Colonic mucosa (tissue), 4 donors: ENCODE measurements at regions not wholly inside any gene's neighbourhood (a gene's known extent, or its start where the extent isn't known, plus 50 kb on each side); places are given as distances from the start of the nearest gene placed in this dataset.

Source experiments
- DNase-seq: peaks from one replicate; pipeline ENCODE4 v3.0.0-alpha.2; 2020
- H3K27ac ChIP-seq: fragments of 200-600 bp; one replicate; pipeline ENCODE4 v1.8.0; 2021
- H3K27me3 ChIP-seq: fragments of 200-600 bp; one replicate; pipeline ENCODE4 v1.8.0; 2021
- H3K36me3 ChIP-seq: fragments of 200-600 bp; one replicate; pipeline ENCODE4 v1.8.0; 2021
- H3K4me1 ChIP-seq: fragments of 200-600 bp; one replicate; pipeline ENCODE4 v1.8.0; 2021; ENCODE audit warnings: mild to moderate bottlenecking
- H3K4me3 ChIP-seq: fragments of 200-600 bp; one replicate; pipeline ENCODE4 v1.8.0; 2021
- H3K9ac ChIP-seq, 2 donors: one replicate each; pipeline ENCODE4 v1.7.0; 2013; ENCODE audit warnings: control low read depth in 2 of 2, low read depth in 2 of 2, low read length in 2 of 2
- H3K9me3 ChIP-seq: fragments of 200-600 bp; one replicate; pipeline ENCODE4 v1.8.0; 2021
- intact Hi-C: fragments of 100-400 bp; cut with DNase I; formaldehyde crosslinking; loops from one replicate; pipeline ENCODE4 v1.14.1; 2022
- TF ChIP-seq, protein P1 (sequence below): fragments of 200-600 bp; IDR thresholded peaks from one replicate; pipeline ENCODE4 v1.8.0; 2022; ENCODE audit warnings: antibody characterized with exemption, mild to moderate bottlenecking
- donor health status: healthy.
- donor health status: DM: no; HTN: no; CAD: no.
- donor health status: DM: no; HTN: no; CAD: no.

- Histone ChIP-seq H3K36me3 (no peaks in the 10 kb centered on the region), H3K27ac (no peak overlapping the region), H3K4me1 (no peaks in the 10 kb centered on the region), H3K9me3 (no peaks in the 10 kb centered on the region), H3K4me3 (no peak overlapping the region), H3K9ac (no peak overlapping the region), H3K27me3 (no peaks in the 10 kb centered on the region)
- no peak for DNase-seq
- TF ChIP-seq, protein P1, sequence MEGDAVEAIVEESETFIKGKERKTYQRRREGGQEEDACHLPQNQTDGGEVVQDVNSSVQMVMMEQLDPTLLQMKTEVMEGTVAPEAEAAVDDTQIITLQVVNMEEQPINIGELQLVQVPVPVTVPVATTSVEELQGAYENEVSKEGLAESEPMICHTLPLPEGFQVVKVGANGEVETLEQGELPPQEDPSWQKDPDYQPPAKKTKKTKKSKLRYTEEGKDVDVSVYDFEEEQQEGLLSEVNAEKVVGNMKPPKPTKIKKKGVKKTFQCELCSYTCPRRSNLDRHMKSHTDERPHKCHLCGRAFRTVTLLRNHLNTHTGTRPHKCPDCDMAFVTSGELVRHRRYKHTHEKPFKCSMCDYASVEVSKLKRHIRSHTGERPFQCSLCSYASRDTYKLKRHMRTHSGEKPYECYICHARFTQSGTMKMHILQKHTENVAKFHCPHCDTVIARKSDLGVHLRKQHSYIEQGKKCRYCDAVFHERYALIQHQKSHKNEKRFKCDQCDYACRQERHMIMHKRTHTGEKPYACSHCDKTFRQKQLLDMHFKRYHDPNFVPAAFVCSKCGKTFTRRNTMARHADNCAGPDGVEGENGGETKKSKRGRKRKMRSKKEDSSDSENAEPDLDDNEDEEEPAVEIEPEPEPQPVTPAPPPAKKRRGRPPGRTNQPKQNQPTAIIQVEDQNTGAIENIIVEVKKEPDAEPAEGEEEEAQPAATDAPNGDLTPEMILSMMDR, result no peak
- intact Hi-C loops, result no loop called here
Observed at GRCh38 chr16:54588026-54588425, 301.4 kb upstream of the IRX3 start.

DNA sequence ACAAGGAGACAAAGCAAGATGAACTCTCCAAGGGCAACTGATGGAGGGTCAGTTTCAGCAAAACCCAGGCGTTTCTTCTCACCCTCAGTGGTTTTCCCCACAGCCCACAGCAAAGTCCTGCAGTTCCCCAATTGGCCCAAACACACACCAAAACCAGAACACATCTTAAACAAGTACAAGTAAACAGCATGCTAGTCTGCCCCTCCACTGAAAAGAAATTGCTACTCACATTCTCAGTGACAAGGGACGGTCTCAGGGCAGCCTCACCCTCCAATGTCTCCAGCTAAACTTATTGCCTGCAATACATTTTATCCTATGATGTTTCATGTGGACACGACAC, 300.6 kb upstream of the IRX3 start:
- Histone ChIP-seq H3K27ac (no peak overlapping the region), H3K27me3 (no peaks in the 10 kb centered on the region), H3K9me3 (no peaks in the 10 kb centered on the region), H3K4me3 (no peak overlapping the region), H3K9ac (no peak overlapping the region), H3K4me1 (no peaks in the 10 kb centered on the region), H3K36me3 (no peaks in the 10 kb centered on the region)
- no peak for DNase-seq
- intact Hi-C loops, result no loop called here
- TF ChIP-seq, protein P1, result no peak

GRCh38 chr16:54586474-54587175, 300.0 kb upstream of the IRX3 start:
- Histone ChIP-seq H3K27ac (no peak overlapping the region), H3K9me3 (no peaks in the 10 kb centered on the region), H3K4me1 (no peaks in the 10 kb centered on the region), H3K9ac (no peak overlapping the region), H3K36me3 (no peaks in the 10 kb centered on the region), H3K4me3 (no peak overlapping the region), H3K27me3 (no peaks in the 10 kb centered on the region)
- TF ChIP-seq, protein P1, result no peak
- intact Hi-C loops, result no loop called here
- no peak for DNase-seq

GRCh38 chr16:54585998-54586340, 299.4 kb upstream of the IRX3 start:
- H3K36me3 ChIP-seq, result no peaks in the 10 kb centered on the region
- no peaks in the 10 kb centered on the region for H3K9me3 ChIP-seq
- DNase-seq, result no peak
- intact Hi-C loops, result no loop called here
- TF ChIP-seq, protein P1, result no peak
- no peak overlapping the region for H3K9ac ChIP-seq
- no peak overlapping the region for H3K27ac ChIP-seq
- no peaks in the 10 kb centered on the region for H3K27me3 ChIP-seq
- no peaks in the 10 kb centered on the region for H3K4me1 ChIP-seq
- no peak overlapping the region for H3K4me3 ChIP-seq

DNA sequence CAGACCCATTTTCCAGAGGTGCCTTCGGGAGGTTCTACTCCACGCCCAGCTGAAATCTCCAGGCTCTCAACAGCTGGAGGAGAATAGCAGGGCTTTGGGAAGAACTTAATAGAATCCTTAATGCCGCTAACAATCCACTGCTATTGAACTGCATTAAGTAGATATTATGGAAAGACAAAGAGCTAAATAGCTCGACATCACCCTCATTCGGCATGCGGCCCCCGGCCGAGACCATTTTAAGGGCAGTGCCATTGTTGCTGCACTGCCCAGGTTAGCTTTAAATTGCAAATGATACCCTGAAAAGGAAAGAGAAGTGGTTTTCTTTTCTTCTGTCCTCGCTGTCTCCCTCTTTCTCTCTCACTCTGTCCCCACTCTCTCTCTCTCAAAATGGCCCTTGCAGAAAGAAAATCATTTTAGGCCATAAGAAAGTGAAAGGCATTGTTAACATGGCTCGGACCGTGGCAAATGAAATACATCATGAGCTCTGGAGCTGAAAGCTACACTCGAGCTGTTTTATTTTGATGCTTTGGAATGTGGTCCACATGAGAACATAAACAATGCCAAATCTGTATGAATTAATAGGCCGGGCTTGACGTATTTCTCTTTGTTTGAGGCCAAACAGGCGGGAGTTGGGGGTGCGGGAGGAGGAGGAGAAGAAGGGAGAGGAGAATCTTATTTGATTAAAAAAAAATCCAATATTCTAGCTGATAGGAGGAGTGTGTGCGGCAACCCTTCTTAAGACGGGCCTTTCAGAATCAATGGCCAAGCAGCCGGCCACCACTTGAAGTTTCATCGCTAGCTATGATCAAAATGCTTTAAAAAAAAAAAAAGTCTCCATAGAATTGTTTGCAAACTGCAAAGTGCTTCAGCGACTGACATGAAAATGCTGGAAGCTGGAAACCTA, 298.8 kb upstream of the IRX3 start:
- Histone ChIP-seq H3K4me3 (no peak overlapping the region), H3K4me1 (no peaks in the 10 kb centered on the region), H3K9ac (no peak overlapping the region), H3K27me3 (no peaks in the 10 kb centered on the region), H3K36me3 (no peaks in the 10 kb centered on the region), H3K27ac (no peak overlapping the region), H3K9me3 (no peaks in the 10 kb centered on the region)
- TF ChIP-seq, protein P1, result no peak
- intact Hi-C loops, result no loop called here
- DNase-seq, result no peak
